ENCODE measurements at regions not wholly inside any gene's neighbourhood (a gene's known extent, or its start where the extent isn't known, plus 50 kb on each side); places are given as distances from the start of the nearest gene placed in this dataset.

GRCh38 chr3:19798324-19798723, 135.7 kb downstream of the EFHB start:
- H2AFZ ChIP-seq (ENCODE audit: low read length) = no peak overlapping the region
- H3K9me2 ChIP-seq (replicated peaks; ENCODE audit: insufficient read depth, low read length) = no peaks in the 10 kb centered on the region
- no peaks in the 10 kb centered on the region for H3K4me1 ChIP-seq (ENCODE audit: low read length)
- H3K9ac ChIP-seq (ENCODE audit: low read length) = no peak overlapping the region
- no peaks in the 10 kb centered on the region for H3K27me3 ChIP-seq (ENCODE audit: low read length)
- H3K4me3 ChIP-seq (ENCODE audit: low read length) = no peak overlapping the region
- H4K20me1 ChIP-seq (ENCODE audit: insufficient read depth, low read depth, low read length) = no peaks in the 10 kb centered on the region
- no peaks in the 10 kb centered on the region for H3K79me2 ChIP-seq (ENCODE audit: low read length)
- no peak overlapping the region for H3K27ac ChIP-seq (ENCODE audit: low read length)
- H3K36me3 ChIP-seq (ENCODE audit: insufficient read depth, low read length) = no peaks in the 10 kb centered on the region
- peaks cover 5% of the 10 kb centered on the region; the same call in 1 of the 2 replicates for H3K9me3 ChIP-seq (ENCODE audit: low read length)
- DNase-seq = no peak
- no peak overlapping the region for H3K4me2 ChIP-seq (ENCODE audit: low read depth, low read length, poor library complexity, severe bottlenecking)

- Histone ChIP-seq H3K27ac (ENCODE audit: low read length) (no peak overlapping the region), H3K9me3 (ENCODE audit: low read length) (no peaks in the 10 kb centered on the region), H2AFZ (ENCODE audit: low read length) (no peak overlapping the region), H3K9me2 (replicated peaks; ENCODE audit: insufficient read depth, low read length) (no peaks in the 10 kb centered on the region), H3K79me2 (ENCODE audit: low read length) (no peaks in the 10 kb centered on the region), H3K36me3 (ENCODE audit: insufficient read depth, low read length) (no peaks in the 10 kb centered on the region), H3K4me3 (ENCODE audit: low read length) (no peak overlapping the region), H3K27me3 (ENCODE audit: low read length) (no peaks in the 10 kb centered on the region), H3K4me2 (ENCODE audit: low read depth, low read length, poor library complexity, severe bottlenecking) (no peak overlapping the region), H3K9ac (ENCODE audit: low read length) (no peak overlapping the region), H3K4me1 (ENCODE audit: low read length) (no peaks in the 10 kb centered on the region), H4K20me1 (ENCODE audit: insufficient read depth, low read depth, low read length) (no peaks in the 10 kb centered on the region)
- no peak for DNase-seq
Observed at GRCh38 chr3:19792388-19792787, 141.6 kb downstream of the EFHB start.

GRCh38 chr3:19775765-19776164, 158.3 kb downstream of the EFHB start:
- H3K4me3 ChIP-seq (ENCODE audit: low read length) = no peak overlapping the region

DNA sequence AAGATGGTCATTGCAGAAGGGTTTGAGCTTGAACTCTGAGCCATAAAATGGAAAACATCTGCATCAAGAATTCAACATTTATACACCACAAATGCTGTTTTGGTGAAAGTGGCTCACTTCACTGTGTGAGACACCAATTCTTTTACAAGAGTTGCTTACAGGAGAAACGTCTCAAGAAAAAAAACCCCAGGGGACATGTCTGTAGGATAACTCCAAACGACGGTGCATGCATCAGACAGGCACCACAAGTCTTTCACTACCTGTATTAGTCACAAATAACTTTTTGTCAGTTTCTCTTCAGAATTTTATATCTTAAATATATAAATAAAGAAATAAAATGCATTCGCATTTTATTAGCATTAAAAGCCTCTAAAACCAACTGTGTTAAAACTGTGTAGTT, 164.3 kb downstream of the EFHB start:
- H4K20me1 ChIP-seq (ENCODE audit: insufficient read depth, low read depth, low read length) = no peaks in the 10 kb centered on the region
- H3K27ac ChIP-seq (ENCODE audit: low read length) = no peak overlapping the region
- DNase-seq = no peak
- no peak overlapping the region for H3K9ac ChIP-seq (ENCODE audit: low read length)
- H3K36me3 ChIP-seq (ENCODE audit: insufficient read depth, low read length) = no peaks in the 10 kb centered on the region
- no peak overlapping the region for H3K4me2 ChIP-seq (ENCODE audit: low read depth, low read length, poor library complexity, severe bottlenecking)
- no peaks in the 10 kb centered on the region for H3K79me2 ChIP-seq (ENCODE audit: low read length)
- H3K9me2 ChIP-seq (replicated peaks; ENCODE audit: insufficient read depth, low read length) = no peaks in the 10 kb centered on the region
- no peak overlapping the region for H3K4me3 ChIP-seq (ENCODE audit: low read length)
- H3K27me3 ChIP-seq (ENCODE audit: low read length) = no peaks in the 10 kb centered on the region
- H3K9me3 ChIP-seq (ENCODE audit: low read length) = no peaks in the 10 kb centered on the region
- H3K4me1 ChIP-seq (ENCODE audit: low read length) = no peaks in the 10 kb centered on the region
- no peak overlapping the region for H2AFZ ChIP-seq (ENCODE audit: low read length)

More at GRCh38 chr3:19775765-19776164, 158.3 kb downstream of the EFHB start:
- no peak for DNase-seq
- Histone ChIP-seq H3K27me3 (ENCODE audit: low read length) (no peaks in the 10 kb centered on the region), H3K4me1 (ENCODE audit: low read length) (no peaks in the 10 kb centered on the region), H3K79me2 (ENCODE audit: low read length) (no peaks in the 10 kb centered on the region), H3K27ac (ENCODE audit: low read length) (no peak overlapping the region), H3K9me3 (ENCODE audit: low read length) (no peaks in the 10 kb centered on the region), H3K36me3 (ENCODE audit: insufficient read depth, low read length) (no peaks in the 10 kb centered on the region), H3K4me2 (ENCODE audit: low read depth, low read length, poor library complexity, severe bottlenecking) (no peak overlapping the region), H4K20me1 (ENCODE audit: insufficient read depth, low read depth, low read length) (no peaks in the 10 kb centered on the region), H3K9ac (ENCODE audit: low read length) (no peak overlapping the region), H2AFZ (ENCODE audit: low read length) (no peak overlapping the region), H3K9me2 (replicated peaks; ENCODE audit: insufficient read depth, low read length) (no peaks in the 10 kb centered on the region)

- H3K4me2 ChIP-seq (ENCODE audit: low read depth, low read length, poor library complexity, severe bottlenecking) = no peak overlapping the region
- no peaks in the 10 kb centered on the region for H3K27me3 ChIP-seq (ENCODE audit: low read length)
- H3K9me3 ChIP-seq (ENCODE audit: low read length) = no peaks in the 10 kb centered on the region
- no peak overlapping the region for H3K4me3 ChIP-seq (ENCODE audit: low read length)
- no peak for DNase-seq
- no peak overlapping the region for H2AFZ ChIP-seq (ENCODE audit: low read length)
- H3K4me1 ChIP-seq (ENCODE audit: low read length) = no peaks in the 10 kb centered on the region
- no peaks in the 10 kb centered on the region for H3K9me2 ChIP-seq (replicated peaks; ENCODE audit: insufficient read depth, low read length)
- H3K9ac ChIP-seq (ENCODE audit: low read length) = no peak overlapping the region
- no peaks in the 10 kb centered on the region for H3K79me2 ChIP-seq (ENCODE audit: low read length)
- no peak overlapping the region for H3K27ac ChIP-seq (ENCODE audit: low read length)
- no peaks in the 10 kb centered on the region for H3K36me3 ChIP-seq (ENCODE audit: insufficient read depth, low read length)
- H4K20me1 ChIP-seq (ENCODE audit: insufficient read depth, low read depth, low read length) = no peaks in the 10 kb centered on the region
Observed at GRCh38 chr3:19765954-19766353, 168.1 kb downstream of the EFHB start.

- H3K27me3 ChIP-seq (ENCODE audit: low read length) = no peaks in the 10 kb centered on the region
Observed at GRCh38 chr3:19757773-19758172, 176.2 kb downstream of the EFHB start.

DNA sequence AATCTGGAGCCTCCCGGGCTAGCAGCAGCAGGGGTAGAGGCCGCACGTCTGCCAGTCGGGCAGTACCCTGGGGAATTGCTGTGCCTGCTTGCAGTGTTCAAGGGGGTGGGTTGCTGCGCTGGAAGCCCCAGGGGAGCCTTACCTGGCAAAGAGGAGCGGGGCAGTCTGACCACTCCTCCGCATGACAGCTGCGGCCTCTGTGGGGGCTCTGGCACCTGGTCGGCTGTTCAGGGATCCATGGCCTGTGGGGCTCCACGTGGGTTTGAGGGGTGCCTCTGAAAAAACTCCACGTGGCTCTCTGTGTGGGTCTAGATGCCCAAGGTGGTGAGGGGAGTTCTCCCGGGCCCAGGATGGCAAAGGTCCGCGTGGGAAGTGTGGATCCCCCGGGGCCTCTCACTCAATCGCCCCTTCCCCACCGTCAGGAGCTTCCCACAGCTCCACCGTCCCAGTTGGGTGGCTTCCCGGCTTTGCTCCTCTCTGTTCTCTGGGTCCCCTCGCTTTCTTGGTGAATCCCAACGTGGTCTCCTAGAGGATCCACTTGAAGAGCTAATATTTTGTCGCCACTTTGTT, 184.5 kb downstream of the EFHB start:
- DNase-seq = no peak
- Histone ChIP-seq H2AFZ (ENCODE audit: low read length) (no peak overlapping the region), H3K27me3 (ENCODE audit: low read length) (no peaks in the 10 kb centered on the region), H3K79me2 (ENCODE audit: low read length) (no peaks in the 10 kb centered on the region), H3K9ac (ENCODE audit: low read length) (no peak overlapping the region), H3K27ac (ENCODE audit: low read length) (no peak overlapping the region), H3K36me3 (ENCODE audit: insufficient read depth, low read length) (no peaks in the 10 kb centered on the region), H3K4me3 (ENCODE audit: low read length) (no peak overlapping the region), H3K4me1 (ENCODE audit: low read length) (no peaks in the 10 kb centered on the region), H3K4me2 (ENCODE audit: low read depth, low read length, poor library complexity, severe bottlenecking) (no peak overlapping the region), H3K9me2 (replicated peaks; ENCODE audit: insufficient read depth, low read length) (no peaks in the 10 kb centered on the region), H3K9me3 (ENCODE audit: low read length) (no peaks in the 10 kb centered on the region), H4K20me1 (ENCODE audit: insufficient read depth, low read depth, low read length) (no peaks in the 10 kb centered on the region)

More at GRCh38 chr3:19757773-19758172, 176.2 kb downstream of the EFHB start:
- no peak overlapping the region for H2AFZ ChIP-seq (ENCODE audit: low read length)
- H3K79me2 ChIP-seq (ENCODE audit: low read length) = no peaks in the 10 kb centered on the region
- H3K4me3 ChIP-seq (ENCODE audit: low read length) = no peak overlapping the region
- no peak overlapping the region for H3K4me2 ChIP-seq (ENCODE audit: low read depth, low read length, poor library complexity, severe bottlenecking)
- H4K20me1 ChIP-seq (ENCODE audit: insufficient read depth, low read depth, low read length) = no peaks in the 10 kb centered on the region
- no peaks in the 10 kb centered on the region for H3K36me3 ChIP-seq (ENCODE audit: insufficient read depth, low read length)
- no peak for DNase-seq
- H3K9me3 ChIP-seq (ENCODE audit: low read length) = no peaks in the 10 kb centered on the region
- H3K27ac ChIP-seq (ENCODE audit: low read length) = no peak overlapping the region
- no peaks in the 10 kb centered on the region for H3K9me2 ChIP-seq (replicated peaks; ENCODE audit: insufficient read depth, low read length)
- H3K9ac ChIP-seq (ENCODE audit: low read length) = no peak overlapping the region
- H3K4me1 ChIP-seq (ENCODE audit: low read length) = no peaks in the 10 kb centered on the region

DNA sequence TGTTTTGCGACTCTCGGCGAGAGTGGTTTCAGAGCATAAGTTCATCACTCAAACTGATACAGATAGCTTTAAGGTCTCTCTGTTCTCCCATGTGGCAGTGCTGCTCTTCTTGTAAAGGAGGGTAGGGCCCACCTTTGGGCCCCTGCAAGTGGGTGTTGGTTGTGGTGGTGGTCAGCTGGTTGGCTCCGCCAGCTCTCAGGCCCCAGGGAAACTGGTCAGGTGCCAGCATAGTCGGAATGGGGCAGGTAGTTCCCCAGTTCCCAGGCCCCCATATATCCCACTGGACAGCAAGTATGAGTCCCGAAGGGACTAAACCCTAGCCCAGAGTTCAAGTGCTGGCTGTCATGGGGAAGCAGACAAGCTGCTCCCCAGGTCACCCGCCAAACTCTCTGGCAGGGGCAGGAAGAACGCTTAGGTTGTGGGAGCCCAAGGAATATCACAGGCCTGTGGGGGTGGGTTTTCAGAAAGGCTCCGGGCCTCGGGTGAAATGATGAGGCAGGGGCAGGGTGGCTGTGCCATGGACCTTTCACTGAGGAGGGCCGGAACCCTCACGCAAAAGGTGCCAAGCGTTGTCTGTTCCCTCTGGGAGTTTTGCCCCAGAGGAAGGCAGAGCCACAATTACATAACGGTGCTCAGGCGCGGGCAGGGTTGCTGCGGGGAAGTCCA, 185.1 kb downstream of the EFHB start:
- no peaks in the 10 kb centered on the region for H3K4me1 ChIP-seq (ENCODE audit: low read length)
- H3K79me2 ChIP-seq (ENCODE audit: low read length) = no peaks in the 10 kb centered on the region
- H2AFZ ChIP-seq (ENCODE audit: low read length) = no peak overlapping the region
- no peaks in the 10 kb centered on the region for H3K27me3 ChIP-seq (ENCODE audit: low read length)
- H3K9me3 ChIP-seq (ENCODE audit: low read length) = no peaks in the 10 kb centered on the region
- H3K27ac ChIP-seq (ENCODE audit: low read length) = no peak overlapping the region
- no peak overlapping the region for H3K4me2 ChIP-seq (ENCODE audit: low read depth, low read length, poor library complexity, severe bottlenecking)
- no peak overlapping the region for H3K4me3 ChIP-seq (ENCODE audit: low read length)
- H3K36me3 ChIP-seq (ENCODE audit: insufficient read depth, low read length) = no peaks in the 10 kb centered on the region
- H3K9me2 ChIP-seq (replicated peaks; ENCODE audit: insufficient read depth, low read length) = no peaks in the 10 kb centered on the region
- H3K9ac ChIP-seq (ENCODE audit: low read length) = no peak overlapping the region
- H4K20me1 ChIP-seq (ENCODE audit: insufficient read depth, low read depth, low read length) = no peaks in the 10 kb centered on the region
- DNase-seq = no peak
